SU-DHL-6 (cell line): ENCODE measurements at regions not wholly inside any gene's neighbourhood (a gene's known extent, or its start where the extent isn't known, plus 50 kb on each side); places are given as distances from the start of the nearest gene placed in this dataset.

Experiments used
- H2AFZ ChIP-seq: fragments of 200-600 bp; sonication (generic); 2 replicates; pipeline ENCODE4 v1.6.1; 2014; ENCODE audit warnings: low read depth, mild to moderate bottlenecking, moderate library complexity, mixed read lengths, antibody characterized with exemption, low read length; ENCODE audit not compliant: severe bottlenecking
- H3F3A ChIP-seq: fragments of 200-600 bp; shearing (Covaris generic); 2 replicates; pipeline ENCODE4 v1.6.0; 2016; ENCODE audit warnings: antibody characterized with exemption, mild to moderate bottlenecking; ENCODE audit not compliant: insufficient read depth
- H3K27ac ChIP-seq: fragments of 200-600 bp; sonication (generic); 2 replicates; pipeline ENCODE4 v1.5.1; 2016; ENCODE audit warnings: low read depth, mild to moderate bottlenecking, low read length, moderate library complexity, mixed read lengths
- H3K27me3 ChIP-seq: fragments of 200-600 bp; sonication (generic), shearing (Covaris generic); 2 replicates; pipeline ENCODE4 v1.6.0; 2014; ENCODE audit warnings: mild to moderate bottlenecking, low read length
- H3K36me3 ChIP-seq: fragments of 200-600 bp; sonication (generic); 2 replicates; pipeline ENCODE4 v1.6.1; 2014; ENCODE audit warnings: mild to moderate bottlenecking, low read length, mixed read lengths
- H3K4me2 ChIP-seq: fragments of 300-600, 200-600 bp; shearing (Covaris generic), sonication (generic); 2 replicates; pipeline ENCODE4 v1.6.0; 2014; ENCODE audit warnings: low read length, low read depth, mild to moderate bottlenecking; ENCODE audit not compliant: poor library complexity, severe bottlenecking
- H3K4me3 ChIP-seq: fragments of 200-600 bp; sonication (generic); 2 replicates; pipeline ENCODE4 v1.5.1; 2014; ENCODE audit warnings: antibody characterized with exemption, low read length, mild to moderate bottlenecking, mixed read lengths; ENCODE audit not compliant: insufficient read depth, poor library complexity, severe bottlenecking
- H3K79me2 ChIP-seq: fragments of 200-600 bp; sonication (generic); 2 replicates; pipeline ENCODE4 v1.6.1; 2014; ENCODE audit warnings: mild to moderate bottlenecking, low read length, moderate library complexity; ENCODE audit not compliant: insufficient read depth
- H3K9ac ChIP-seq: fragments of 200-600 bp; sonication (generic); 2 replicates; pipeline ENCODE4 v1.7.0; 2014; ENCODE audit warnings: mild to moderate bottlenecking, low read length
- H3K9me2 ChIP-seq: fragments of 200-600 bp; sonication (generic); replicated peaks from 2 replicates; pipeline ENCODE4 v1.6.1; 2014; ENCODE audit warnings: low read length; ENCODE audit not compliant: insufficient read depth
- H3K9me3 ChIP-seq: fragments of 200-600 bp; sonication (generic); 2 replicates; pipeline ENCODE4 v1.6.1; 2014; ENCODE audit warnings: low read length, mixed read lengths; ENCODE audit not compliant: insufficient read depth
- H4K20me1 ChIP-seq: fragments of 200-600 bp; sonication (generic); 2 replicates; pipeline ENCODE4 v1.6.1; 2014; ENCODE audit warnings: low read depth, mild to moderate bottlenecking, antibody characterized with exemption, low read length, moderate library complexity, mixed read lengths
- EZH2phosphoT487 ChIP-seq: fragments of 200-600 bp; sonication (generic), shearing (Covaris generic); conservative IDR thresholded peaks from 2 replicates; pipeline ENCODE4 v1.6.1; 2018; ENCODE audit warnings: mild to moderate bottlenecking, antibody characterized with exemption, low read length, moderate library complexity, mixed read lengths
- TF ChIP-seq, protein P1 (sequence below): fragments of 200-600 bp; sonication (generic); IDR thresholded peaks from one replicate; pipeline ENCODE4 v1.5.1; 2017; ENCODE audit warnings: antibody characterized with exemption, mild to moderate bottlenecking, low read length, moderate library complexity; ENCODE audit not compliant: insufficient read depth, poor library complexity, severe bottlenecking

DNA sequence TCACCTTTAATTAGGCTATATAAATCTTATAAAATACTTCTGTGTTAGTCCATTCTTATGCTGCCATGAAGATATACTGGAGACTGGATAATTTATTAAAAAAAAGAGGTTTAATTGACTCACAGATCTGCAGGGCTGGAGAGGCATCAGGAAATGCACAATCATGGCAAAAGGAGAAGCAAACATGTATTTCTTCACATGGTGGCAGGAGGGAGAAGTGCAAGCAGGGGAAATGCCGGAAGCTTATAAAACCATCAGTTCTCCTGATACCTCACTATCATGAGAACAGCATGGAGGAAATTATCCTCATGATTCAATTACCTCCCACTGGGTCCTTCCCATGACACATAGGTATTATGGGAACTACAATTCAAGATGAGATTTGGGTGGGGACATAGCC, 504.4 kb downstream of the RIT2 start:
- Histone ChIP-seq H3K4me3 (no peak overlapping the region), H3K9me2 (no peaks in the 10 kb centered on the region), H3K9ac (no peak overlapping the region), H3K4me2 (no peak overlapping the region), H3K36me3 (no peaks in the 10 kb centered on the region), H2AFZ (no peak overlapping the region), H4K20me1 (no peaks in the 10 kb centered on the region), H3K27me3 (no peaks in the 10 kb centered on the region), H3K79me2 (no peaks in the 10 kb centered on the region), H3K27ac (no peak overlapping the region), H3K9me3 (no peaks in the 10 kb centered on the region), H3F3A (no peaks in the 10 kb centered on the region)
- TF ChIP-seq, protein P1, sequence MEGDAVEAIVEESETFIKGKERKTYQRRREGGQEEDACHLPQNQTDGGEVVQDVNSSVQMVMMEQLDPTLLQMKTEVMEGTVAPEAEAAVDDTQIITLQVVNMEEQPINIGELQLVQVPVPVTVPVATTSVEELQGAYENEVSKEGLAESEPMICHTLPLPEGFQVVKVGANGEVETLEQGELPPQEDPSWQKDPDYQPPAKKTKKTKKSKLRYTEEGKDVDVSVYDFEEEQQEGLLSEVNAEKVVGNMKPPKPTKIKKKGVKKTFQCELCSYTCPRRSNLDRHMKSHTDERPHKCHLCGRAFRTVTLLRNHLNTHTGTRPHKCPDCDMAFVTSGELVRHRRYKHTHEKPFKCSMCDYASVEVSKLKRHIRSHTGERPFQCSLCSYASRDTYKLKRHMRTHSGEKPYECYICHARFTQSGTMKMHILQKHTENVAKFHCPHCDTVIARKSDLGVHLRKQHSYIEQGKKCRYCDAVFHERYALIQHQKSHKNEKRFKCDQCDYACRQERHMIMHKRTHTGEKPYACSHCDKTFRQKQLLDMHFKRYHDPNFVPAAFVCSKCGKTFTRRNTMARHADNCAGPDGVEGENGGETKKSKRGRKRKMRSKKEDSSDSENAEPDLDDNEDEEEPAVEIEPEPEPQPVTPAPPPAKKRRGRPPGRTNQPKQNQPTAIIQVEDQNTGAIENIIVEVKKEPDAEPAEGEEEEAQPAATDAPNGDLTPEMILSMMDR, result no peak
- no peak for TF ChIP-seq EZH2phosphoT487

DNA sequence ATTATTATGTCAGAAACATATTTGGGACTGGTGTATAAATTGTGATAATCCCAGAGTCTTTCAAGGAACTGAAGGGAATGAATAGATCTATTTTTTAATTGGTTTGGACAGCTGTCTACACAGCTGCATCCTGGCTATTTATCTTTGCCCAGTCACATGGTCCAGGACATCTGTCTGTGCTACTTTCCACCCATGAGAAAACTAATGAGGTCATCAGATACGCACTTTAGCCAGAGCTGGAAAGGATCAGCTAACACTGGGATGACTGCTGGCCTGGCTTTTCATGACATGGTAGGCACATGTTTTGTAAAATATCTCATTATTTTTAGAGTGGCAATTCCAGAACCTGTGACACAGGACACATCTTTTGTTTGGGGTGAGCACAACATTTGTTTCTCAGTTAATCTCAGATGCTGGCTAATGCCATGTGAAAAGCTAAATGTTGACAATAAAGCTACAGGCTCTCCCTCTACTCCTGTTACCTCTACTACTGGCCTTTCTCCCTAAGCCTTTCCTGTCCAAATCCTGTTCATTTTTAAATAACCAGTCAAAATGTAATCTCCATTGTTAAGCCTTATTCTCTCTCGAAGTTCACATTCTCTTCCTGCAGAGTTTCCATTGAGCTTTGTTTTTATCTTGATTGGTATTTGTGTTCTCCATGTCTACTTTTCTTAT, 500.7 kb downstream of the RIT2 start:
- no peaks in the 10 kb centered on the region for H3K27me3 ChIP-seq
- no peaks in the 10 kb centered on the region for H3K36me3 ChIP-seq
- no peaks in the 10 kb centered on the region for H4K20me1 ChIP-seq
- no peaks in the 10 kb centered on the region for H3K79me2 ChIP-seq
- no peak overlapping the region for H3K27ac ChIP-seq
- no peak overlapping the region for H3K9ac ChIP-seq
- no peak overlapping the region for H3K4me2 ChIP-seq
- no peaks in the 10 kb centered on the region for H3F3A ChIP-seq
- H3K9me2 ChIP-seq, result no peaks in the 10 kb centered on the region
- TF ChIP-seq EZH2phosphoT487, result no peak
- TF ChIP-seq, protein P1, result no peak
- no peaks in the 10 kb centered on the region for H3K9me3 ChIP-seq
- H3K4me3 ChIP-seq, result no peak overlapping the region
- H2AFZ ChIP-seq, result no peak overlapping the region

DNA sequence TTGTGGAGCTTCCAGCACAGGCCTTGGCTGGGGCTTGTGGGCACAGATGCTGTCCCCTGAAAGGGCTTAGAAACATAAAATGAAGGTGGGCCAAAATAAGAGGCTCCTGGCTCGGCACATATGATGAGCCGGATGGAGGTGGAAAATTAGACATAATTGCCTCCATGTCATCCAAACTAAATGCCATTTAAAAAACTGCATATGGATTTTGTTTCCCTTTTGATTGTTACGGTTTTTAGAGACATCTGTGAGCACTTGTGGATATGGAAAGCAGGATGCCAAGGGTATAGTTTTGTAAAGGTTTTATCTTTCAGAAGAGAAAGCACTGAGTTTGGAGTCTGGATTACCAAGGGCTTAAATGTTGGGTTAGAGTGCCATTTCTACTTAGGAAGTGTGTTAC, 498.3 kb downstream of the RIT2 start:
- Histone ChIP-seq H2AFZ (no peak overlapping the region), H3K36me3 (no peaks in the 10 kb centered on the region), H3K9me3 (no peaks in the 10 kb centered on the region), H3K9me2 (no peaks in the 10 kb centered on the region), H3K79me2 (no peaks in the 10 kb centered on the region), H3K27ac (no peak overlapping the region), H3K4me3 (no peak overlapping the region), H4K20me1 (no peaks in the 10 kb centered on the region), H3F3A (no peaks in the 10 kb centered on the region), H3K4me2 (no peak overlapping the region), H3K9ac (no peak overlapping the region), H3K27me3 (no peaks in the 10 kb centered on the region)
- TF ChIP-seq, protein P1, result no peak
- no peak for TF ChIP-seq EZH2phosphoT487
